HG02870 (cell line): ENCODE measurements at regions not wholly inside any gene's neighbourhood (a gene's known extent, or its start where the extent isn't known, plus 50 kb on each side); places are given as distances from the start of the nearest gene placed in this dataset.

Source experiments
- ATAC-seq: cut with Tn5 transposase; IDR thresholded peaks from one replicate; pipeline ENCODE4 v1.9.1; 2021; ENCODE audit warnings: mild to moderate bottlenecking, moderate library complexity; ENCODE audit not compliant: unreplicated experiment

- ATAC-seq: no peak
Measured at GRCh38 chr13:107590556-107590955, 624.8 kb downstream of the LIG4 start.

DNA sequence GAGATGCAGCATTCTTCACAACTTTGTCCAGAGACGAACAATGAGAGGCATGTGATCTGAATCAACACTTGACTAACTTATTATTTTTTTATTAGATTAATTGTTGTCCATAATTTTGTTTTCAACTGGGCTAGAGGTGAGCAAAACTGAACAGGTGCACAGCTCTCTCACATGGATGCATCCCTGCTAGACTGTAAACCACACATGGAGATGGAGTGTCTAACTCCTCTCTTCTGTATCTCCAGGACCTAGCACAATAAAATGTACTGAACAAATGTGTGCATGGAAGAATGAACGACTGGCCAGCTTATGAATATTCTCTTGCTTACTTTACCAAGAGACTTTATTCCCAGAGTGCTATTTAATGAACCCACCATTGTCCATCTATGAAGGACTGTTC, 627.7 kb downstream of the LIG4 start:
- ATAC-seq: no peak

GRCh38 chr13:107586216-107586615, 629.1 kb downstream of the LIG4 start:
- no peak for ATAC-seq

GRCh38 chr13:107585469-107586180, 629.7 kb downstream of the LIG4 start:
- no peak for ATAC-seq

GRCh38 chr13:107582171-107582570, 633.2 kb downstream of the LIG4 start:
- no peak for ATAC-seq

GRCh38 chr13:107580741-107581412, 634.5 kb downstream of the LIG4 start:
- no peak for ATAC-seq

DNA sequence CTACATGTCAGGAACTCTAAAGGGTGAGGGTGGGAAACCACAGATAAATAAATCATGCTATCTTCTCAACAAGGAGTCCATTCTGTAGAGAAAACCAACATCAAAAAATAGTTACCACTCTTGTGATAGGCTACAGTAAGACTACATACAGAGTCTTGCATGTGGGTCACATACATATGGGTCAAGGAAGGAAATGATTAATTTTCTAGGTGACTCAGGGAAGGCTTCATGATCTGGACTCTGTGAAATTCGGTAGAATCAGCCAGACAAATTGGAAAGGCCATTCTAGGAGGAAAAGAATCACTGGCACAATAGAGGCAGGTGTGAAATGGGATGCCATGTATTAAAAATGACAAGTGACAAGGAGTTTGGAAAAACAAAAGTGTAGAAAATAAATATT, 638.9 kb downstream of the LIG4 start:
- ATAC-seq: no peak

- no peak for ATAC-seq
Measured at GRCh38 chr13:107574517-107575210, 640.7 kb downstream of the LIG4 start.

- no peak for ATAC-seq
Measured at GRCh38 chr13:107573184-107573583, 642.2 kb downstream of the LIG4 start.

- ATAC-seq: no peak
Measured at GRCh38 chr13:107572156-107572555, 643.2 kb downstream of the LIG4 start.

DNA sequence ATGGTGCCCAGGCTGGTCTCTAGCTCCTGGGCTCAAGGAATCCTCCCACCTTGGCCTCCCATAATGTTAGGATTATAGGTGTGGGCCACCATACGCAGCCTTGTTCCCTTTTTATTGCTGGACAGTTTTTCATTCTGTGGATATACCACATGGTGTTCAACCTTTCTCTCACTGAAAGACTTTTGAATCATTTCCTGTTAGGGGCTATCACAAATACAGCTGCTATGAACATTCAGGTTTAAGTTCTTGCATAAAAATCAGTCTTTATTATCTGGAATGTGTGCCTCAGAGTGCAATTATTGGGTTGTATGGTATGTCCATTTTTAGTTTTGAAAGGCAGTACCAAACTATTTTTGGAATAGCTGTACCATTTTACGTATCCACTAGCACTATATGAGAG, 647.2 kb downstream of the LIG4 start:
- ATAC-seq: no peak

DNA sequence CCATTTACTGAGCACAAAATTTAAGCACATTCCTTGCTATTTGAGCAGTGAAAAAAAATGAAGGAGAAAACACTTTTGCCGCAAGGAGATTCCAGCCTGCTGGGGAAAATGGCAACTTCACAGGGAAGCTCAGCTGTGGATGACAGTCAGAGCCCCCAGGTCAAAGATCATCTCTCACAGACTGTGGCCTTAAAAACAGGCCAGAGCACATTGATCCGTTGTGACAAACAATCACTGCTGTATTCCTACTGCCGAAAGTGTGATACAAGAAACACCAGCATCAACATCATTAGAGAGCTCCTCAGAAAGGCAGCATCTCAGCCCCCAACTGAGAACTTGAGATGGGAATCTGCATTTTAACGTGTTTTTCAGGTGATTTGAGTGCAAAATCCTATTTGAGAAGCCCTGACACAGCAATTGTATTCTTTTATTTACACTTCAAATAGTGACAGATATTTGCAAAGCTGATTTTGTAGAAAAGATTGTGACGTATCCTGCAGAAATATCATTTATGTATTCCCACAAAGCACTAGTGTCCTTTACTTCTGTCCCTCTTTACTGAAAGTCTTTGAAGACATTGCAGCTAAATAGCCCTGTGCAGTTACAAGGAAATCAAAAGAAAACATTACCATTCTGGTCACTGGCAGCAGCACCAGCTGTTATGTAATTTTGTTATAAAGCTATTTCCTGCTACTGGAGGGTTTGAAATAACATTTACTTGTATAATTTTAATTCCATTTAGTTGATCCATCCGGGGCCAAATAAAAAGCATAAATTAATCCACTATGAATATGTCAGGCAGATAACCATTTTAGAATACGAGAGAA, 652.0 kb downstream of the LIG4 start:
- ATAC-seq: no peak

DNA sequence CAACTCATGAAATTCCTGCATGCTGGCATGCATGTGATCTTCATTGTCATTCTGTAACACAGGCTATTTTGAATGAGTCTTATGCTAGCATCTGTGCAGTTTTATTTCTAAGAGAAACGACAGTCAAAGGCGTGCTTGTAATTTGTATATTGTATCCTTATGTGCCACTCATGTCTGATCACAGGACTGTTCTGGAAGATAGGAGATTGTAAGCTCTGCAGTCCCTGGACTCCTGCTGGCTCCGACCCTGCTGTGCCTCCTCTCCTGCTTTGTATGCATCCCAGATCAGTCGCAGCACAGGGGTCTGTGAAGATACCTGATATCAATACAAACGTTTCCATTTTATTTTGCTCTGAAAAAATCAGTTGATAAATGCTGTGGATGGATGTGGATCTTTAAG, 653.1 kb downstream of the LIG4 start:
- no peak for ATAC-seq

GRCh38 chr13:107554460-107554859, 660.9 kb downstream of the LIG4 start:
- ATAC-seq: no peak

DNA sequence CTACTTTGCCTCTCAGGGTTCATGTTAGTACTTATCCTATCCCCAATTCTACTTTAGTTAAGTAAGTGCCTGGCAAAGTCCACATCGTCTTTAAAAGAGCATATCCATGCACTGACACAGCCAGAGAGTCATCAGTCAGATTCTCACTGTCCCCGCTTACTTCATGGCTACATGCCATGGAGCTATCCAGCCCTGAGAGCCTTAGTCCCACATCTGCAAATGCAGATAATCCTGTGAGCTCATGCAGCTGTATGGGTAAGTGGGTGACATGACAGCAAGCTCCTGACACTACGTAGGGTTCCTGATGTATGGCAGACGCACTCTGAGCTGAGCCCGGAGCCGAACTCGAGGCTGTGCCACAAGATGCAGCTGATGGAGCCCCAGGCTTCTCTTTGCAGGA, 661.5 kb downstream of the LIG4 start:
- ATAC-seq: no peak

DNA sequence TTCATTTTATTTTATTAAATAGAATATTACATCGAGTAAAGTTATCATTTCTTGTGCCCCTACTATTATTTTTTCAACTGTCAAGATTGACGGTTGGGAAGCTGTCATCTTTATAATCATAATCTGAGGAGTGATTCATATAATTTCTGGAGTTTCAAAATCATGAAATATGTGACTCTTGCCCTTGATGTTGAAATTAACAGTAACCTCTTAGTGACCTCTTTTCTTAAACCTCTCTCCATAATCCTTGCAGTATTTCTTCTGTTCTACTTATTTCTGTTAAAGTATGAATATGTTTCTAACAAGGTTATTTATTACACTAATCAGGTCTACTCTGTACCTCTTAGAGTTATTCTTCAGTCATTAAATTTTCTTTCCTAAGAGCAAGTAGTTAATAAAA, 663.8 kb downstream of the LIG4 start:
- ATAC-seq: no peak

- no peak for ATAC-seq
Measured at GRCh38 chr13:107548338-107548737, 667.0 kb downstream of the LIG4 start.

GRCh38 chr13:107545946-107546502, 669.3 kb downstream of the LIG4 start:
- ATAC-seq: no peak

GRCh38 chr13:107534548-107534947, 680.8 kb downstream of the LIG4 start:
- ATAC-seq: no peak

GRCh38 chr13:107531816-107532215, 683.5 kb downstream of the LIG4 start:
- no peak for ATAC-seq

- no peak for ATAC-seq
Measured at GRCh38 chr13:107531180-107531579, 684.2 kb downstream of the LIG4 start.
